ENCODE measurements at regions not wholly inside any gene's neighbourhood (a gene's known extent, or its start where the extent isn't known, plus 50 kb on each side); places are given as distances from the start of the nearest gene placed in this dataset.

GRCh38 chr15:88400084-88400483 lies 67.1 kb downstream of the MRPL46 start:
- peaks cover 10% of the 10 kb centered on the region for H3K4me1 ChIP-seq
- H3K27me3 ChIP-seq, result no peaks in the 10 kb centered on the region
- TF ChIP-seq CTCF (IDR thresholded peaks at IDR 0.05) (no peak), POLR2A (IDR thresholded peaks at IDR 0.05) (no peak)
- intact Hi-C loops (cut with DNase I; ENCODE audit: low total_unique reads), result no loop called here
- H3K27ac ChIP-seq, result no peak overlapping the region
- DNase-seq, result no peak
- H3K36me3 ChIP-seq (ENCODE audit: low read depth, missing control alignments), result no peaks in the 10 kb centered on the region
- no peaks in the 10 kb centered on the region for H3K9me3 ChIP-seq
- 91 to 92% methylated on average over 5 of the region's 5 CpGs for WGBS, 2 donors
- H3K4me3 ChIP-seq, result no peak overlapping the region

DNA sequence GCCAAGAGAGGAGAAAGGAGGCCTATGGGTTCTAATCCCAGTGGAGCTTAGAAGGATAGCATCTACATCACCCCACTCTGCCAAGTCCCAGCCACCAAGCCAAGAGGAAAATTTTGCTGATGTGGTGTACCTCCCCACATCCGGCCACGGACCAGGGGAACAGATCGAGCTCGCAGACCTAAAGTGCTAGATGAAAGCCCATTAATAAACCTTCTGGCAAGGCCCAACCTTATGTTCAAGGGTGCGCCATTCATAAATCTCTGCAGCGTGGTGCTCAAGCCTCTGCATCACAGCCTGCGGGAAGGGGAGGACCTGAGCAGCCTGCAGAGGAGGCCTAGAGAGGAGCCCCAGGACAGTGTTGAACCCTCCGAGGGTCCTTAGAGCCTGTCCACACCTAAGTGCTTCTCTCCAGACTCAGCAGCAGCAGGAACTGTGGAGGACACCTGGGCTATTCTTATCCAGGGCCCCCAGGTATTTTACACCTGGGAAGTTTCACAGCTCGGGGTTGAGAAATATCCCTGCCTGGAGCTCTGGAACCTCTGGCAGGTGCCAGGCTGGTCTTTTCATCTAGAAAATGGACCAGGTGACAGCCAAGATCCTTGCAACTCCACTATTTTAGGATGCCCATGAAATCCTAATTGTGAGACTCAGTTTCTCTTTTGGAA lies 68.0 kb downstream of the MRPL46 start:
- TF ChIP-seq POLR2A (IDR thresholded peaks at IDR 0.05) (no peak), CTCF (IDR thresholded peaks at IDR 0.05) (no peak)
- no peak for DNase-seq
- 92 to 93% methylated on average over 8 to 9 of the region's 9 CpGs for WGBS, 2 donors
- H3K36me3 ChIP-seq (ENCODE audit: low read depth, missing control alignments), result no peaks in the 10 kb centered on the region
- no peak overlapping the region for H3K27ac ChIP-seq
- no peaks in the 10 kb centered on the region for H3K9me3 ChIP-seq
- H3K4me1 ChIP-seq, result peaks cover 10% of the 10 kb centered on the region
- H3K27me3 ChIP-seq, result no peaks in the 10 kb centered on the region
- intact Hi-C loops (cut with DNase I; ENCODE audit: low total_unique reads), result no loop called here
- no peak overlapping the region for H3K4me3 ChIP-seq

DNA sequence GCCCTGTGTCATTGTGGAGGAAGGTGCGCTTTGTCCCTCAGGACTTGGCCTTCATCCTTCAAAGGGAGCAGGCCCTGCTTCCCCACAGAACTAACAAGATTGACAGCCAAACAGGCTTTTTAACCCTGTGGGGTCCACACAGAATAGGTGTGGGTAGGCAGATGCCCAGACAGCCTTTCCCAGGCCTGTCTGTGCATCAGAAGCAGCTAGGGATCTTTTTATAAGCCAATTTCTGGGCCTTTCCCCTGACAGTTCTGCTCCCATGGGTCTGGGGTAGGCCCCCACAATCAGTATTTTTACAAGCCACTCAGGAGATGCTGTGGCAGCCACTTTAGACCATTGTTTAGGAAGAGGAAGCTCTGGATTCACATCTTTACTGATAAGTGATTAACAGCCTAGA lies 69.2 kb downstream of the MRPL46 start:
- H3K27ac ChIP-seq, result no peak overlapping the region
- no peaks in the 10 kb centered on the region for H3K9me3 ChIP-seq
- no peak for TF ChIP-seq CTCF (IDR thresholded peaks at IDR 0.05)
- TF ChIP-seq POLR2A (IDR thresholded peaks at IDR 0.05), result no peak
- WGBS, 2 donors, result 95% methylated on average over 1 of the region's 1 CpG; no CpG with 5 or more reads in 1 of the 2 donors
- no peaks in the 10 kb centered on the region for H3K36me3 ChIP-seq (ENCODE audit: low read depth, missing control alignments)
- peaks cover 10% of the 10 kb centered on the region for H3K4me1 ChIP-seq
- intact Hi-C loops (cut with DNase I; ENCODE audit: low total_unique reads), result no loop called here
- no peaks in the 10 kb centered on the region for H3K27me3 ChIP-seq
- DNase-seq, result no peak
- H3K4me3 ChIP-seq, result no peak overlapping the region

GRCh38 chr15:88397506-88397905 lies 69.7 kb downstream of the MRPL46 start:
- no peaks in the 10 kb centered on the region for H3K36me3 ChIP-seq (ENCODE audit: low read depth, missing control alignments)
- H3K4me1 ChIP-seq, result peaks cover 10% of the 10 kb centered on the region
- H3K4me3 ChIP-seq, result no peak overlapping the region
- H3K27me3 ChIP-seq, result no peaks in the 10 kb centered on the region
- no peaks in the 10 kb centered on the region for H3K9me3 ChIP-seq
- no peak for DNase-seq
- WGBS, 2 donors, result 85 to 92% methylated on average over 6 of the region's 6 CpGs
- no peak overlapping the region for H3K27ac ChIP-seq
- intact Hi-C loops (cut with DNase I; ENCODE audit: low total_unique reads), result no loop called here
- TF ChIP-seq CTCF (IDR thresholded peaks at IDR 0.05) (no peak), POLR2A (IDR thresholded peaks at IDR 0.05) (no peak)
